ENCODE measurements at regions not wholly inside any gene's neighbourhood (a gene's known extent, or its start where the extent isn't known, plus 50 kb on each side); places are given as distances from the start of the nearest gene placed in this dataset.

GRCh38 chr20:7637184-7637583, 303.1 kb downstream of the HAO1 start:
- no peak for TF ChIP-seq CTCF (IDR thresholded peaks at IDR 0.05)
- no peak for TF ChIP-seq POLR2A (IDR thresholded peaks at IDR 0.05)
